Transverse colon (tissue), 1 donor: ENCODE measurements at regions not wholly inside any gene's neighbourhood (a gene's known extent, or its start where the extent isn't known, plus 50 kb on each side); places are given as distances from the start of the nearest gene placed in this dataset.

Source experiments
- EP300 ChIP-seq: sonication (generic); formaldehyde crosslinking; IDR thresholded peaks from one replicate; pipeline ENCODE4 v1.6.1; 2017; ENCODE audit warnings: antibody characterized with exemption, low read depth
- POLR2A ChIP-seq: fragments of 450-650 bp; IDR thresholded peaks from one replicate; pipeline ENCODE4 v1.6.1; 2016; ENCODE audit warnings: antibody characterized with exemption, mild to moderate bottlenecking, moderate library complexity

GRCh38 chr12:107390414-107390813 is 295.2 kb upstream of the PWP1 start:
- TF ChIP-seq EP300 (no peak), POLR2A (no peak)
